Trophoblast cell (in vitro differentiated cells and primary cell): ENCODE measurements at regions not wholly inside any gene's neighbourhood (a gene's known extent, or its start where the extent isn't known, plus 50 kb on each side); places are given as distances from the start of the nearest gene placed in this dataset.

Source experiments
- DNase-seq, 2 donors: peaks; one replicate each; pipeline ENCODE4 v3.0.0-alpha.2; 2016
- H2AFZ ChIP-seq: 2 replicates; pipeline ENCODE4 v1.6.1; 2013; ENCODE audit warnings: low read length, moderate library complexity, mild to moderate bottlenecking; ENCODE audit not compliant: insufficient read depth, poor library complexity
- H2AK5ac ChIP-seq: 2 replicates; pipeline ENCODE4 v1.6.1; 2013; ENCODE audit warnings: mild to moderate bottlenecking, low read length
- H2BK120ac ChIP-seq: 2 replicates; pipeline ENCODE4 v1.6.1; 2013; ENCODE audit warnings: low read length, mild to moderate bottlenecking, moderate library complexity; ENCODE audit not compliant: insufficient read depth, poor library complexity
- H2BK12ac ChIP-seq: 2 replicates; pipeline ENCODE4 v1.6.1; 2013; ENCODE audit warnings: mild to moderate bottlenecking, low read length, moderate library complexity
- H2BK5ac ChIP-seq: 2 replicates; pipeline ENCODE4 v1.6.1; 2013; ENCODE audit warnings: low read length, low read depth, moderate library complexity, mild to moderate bottlenecking; ENCODE audit not compliant: poor library complexity
- H3K14ac ChIP-seq: 2 replicates; pipeline ENCODE4 v1.6.1; 2013; ENCODE audit warnings: mild to moderate bottlenecking, low read length
- H3K18ac ChIP-seq: 2 replicates; pipeline ENCODE4 v1.6.1; 2013; ENCODE audit warnings: mild to moderate bottlenecking, low read length
- H3K23ac ChIP-seq: 2 replicates; pipeline ENCODE4 v1.6.1; 2013; ENCODE audit warnings: low read length
- H3K27ac ChIP-seq: 2 replicates; pipeline ENCODE4 v1.5.1; 2013; ENCODE audit warnings: low read depth, mild to moderate bottlenecking, inconsistent platforms, low read length, moderate library complexity
- H3K27me3 ChIP-seq: 2 replicates; pipeline ENCODE4 v1.6.1; 2013; ENCODE audit warnings: inconsistent platforms, mild to moderate bottlenecking, low read length, moderate library complexity; ENCODE audit not compliant: insufficient read depth
- H3K36me3 ChIP-seq, 2 experiments: 1 replicate in 1 of 2; 2 replicates in 1 of 2; pipeline ENCODE4 v1.6.1; 2013; ENCODE audit warnings: low read length in 2 of 2, mild to moderate bottlenecking in 2 of 2, moderate library complexity in 1 of 2; ENCODE audit not compliant: insufficient read depth in 2 of 2, control insufficient read depth in 1 of 2
- H3K4ac ChIP-seq: 2 replicates; pipeline ENCODE4 v1.6.1; 2013; ENCODE audit warnings: low read depth, mild to moderate bottlenecking, low read length, moderate library complexity
- H3K4me1 ChIP-seq, 2 experiments: 1 replicate in 1 of 2; 2 replicates in 1 of 2; pipeline ENCODE4 v1.6.1; 2013; ENCODE audit warnings: low read length in 2 of 2, mild to moderate bottlenecking in 2 of 2, moderate library complexity in 1 of 2; ENCODE audit not compliant: insufficient read depth in 2 of 2, control insufficient read depth in 1 of 2
- H3K4me2 ChIP-seq: 2 replicates; pipeline ENCODE4 v1.6.1; 2013; ENCODE audit warnings: inconsistent platforms, mild to moderate bottlenecking, low read length, moderate library complexity
- H3K4me3 ChIP-seq: 2 replicates; pipeline ENCODE4 v1.5.1; 2013; ENCODE audit warnings: mild to moderate bottlenecking, low read depth, low read length, inconsistent platforms
- H3K79me1 ChIP-seq: one replicate; pipeline ENCODE4 v1.6.1; 2013; ENCODE audit warnings: low read length
- H3K79me2 ChIP-seq: 2 replicates; pipeline ENCODE4 v1.6.1; 2013; ENCODE audit warnings: low read length, mild to moderate bottlenecking; ENCODE audit not compliant: control insufficient read depth, insufficient read depth, poor library complexity
- H3K9ac ChIP-seq: 2 replicates; pipeline ENCODE4 v1.6.1; 2013; ENCODE audit warnings: mild to moderate bottlenecking, low read length
- H3K9me3 ChIP-seq: 2 replicates; pipeline ENCODE4 v1.6.1; 2013; ENCODE audit warnings: low read depth, mild to moderate bottlenecking, control low read depth, inconsistent platforms, low read length; ENCODE audit not compliant: insufficient read depth
- H4K12ac ChIP-seq: 2 replicates; pipeline ENCODE4 v1.6.1; 2013; ENCODE audit warnings: low read depth, mild to moderate bottlenecking, low read length, moderate library complexity
- H4K8ac ChIP-seq: 2 replicates; pipeline ENCODE4 v1.6.1; 2013; ENCODE audit warnings: low read depth, mild to moderate bottlenecking, low read length, moderate library complexity
- H4K91ac ChIP-seq: one replicate; pipeline ENCODE4 v1.6.1; 2013; ENCODE audit warnings: low read depth, mild to moderate bottlenecking, low read length, moderate library complexity
- WGBS: extraction: QIAGEN DNeasy Blood & Tissue Kit; methylation state at CpG from one replicate; pipeline ENCODE4 v1.1.7; 2013; ENCODE audit warnings: missing lambda C conversion rate; ENCODE audit not compliant: insufficient read length, insufficient coverage; ENCODE audit errors: extremely low coverage; 5-methylcytosine and 5-hydroxymethylcytosine counted together

DNA sequence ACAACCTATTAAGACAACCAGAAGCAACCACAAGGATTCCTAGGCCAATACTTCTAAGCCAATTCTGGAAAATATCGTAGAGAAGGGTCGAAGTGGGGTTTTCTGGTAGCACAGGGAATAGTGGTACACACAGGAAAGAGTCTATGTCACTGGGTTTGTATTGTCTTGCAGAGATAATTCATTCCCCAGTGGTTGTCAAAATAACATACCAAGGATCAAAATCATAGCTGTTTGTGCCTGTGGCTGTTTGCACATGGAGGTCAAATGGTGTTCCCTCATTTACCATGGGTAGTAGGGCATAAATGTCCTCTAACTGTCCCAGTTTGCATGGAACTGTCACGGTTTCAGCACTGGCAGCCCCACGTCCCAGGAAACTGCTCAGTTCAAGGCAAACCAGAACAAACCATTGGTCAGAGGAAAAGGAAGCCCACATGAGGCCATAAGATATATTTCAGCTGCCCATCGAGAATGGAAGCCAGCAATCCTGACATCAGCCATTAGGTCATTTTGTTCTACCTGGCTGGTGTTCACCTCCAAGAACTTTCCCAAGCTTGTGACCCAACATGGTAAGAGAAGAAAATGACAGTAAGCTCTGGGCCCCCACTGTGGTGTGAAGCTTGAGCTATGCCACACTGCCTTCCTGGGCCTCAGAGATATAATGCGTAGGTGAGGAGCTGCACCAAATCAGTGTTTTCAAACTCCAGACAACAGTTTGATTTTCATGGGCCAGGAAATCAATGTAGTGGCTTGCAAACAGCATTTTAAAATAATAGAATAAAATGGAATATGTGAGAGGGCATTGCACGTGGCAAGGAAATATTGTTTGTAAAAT is 53.9 kb upstream of the NFE2L3 start:
- Histone ChIP-seq H3K9me3 (no peaks in the 10 kb centered on the region), H3K4me2 (no peak overlapping the region), H4K8ac (no peak overlapping the region), H3K23ac (no peak overlapping the region), H4K91ac (peak overlapping the region; percentile 64), H3K79me1 (peaks cover 12% of the 10 kb centered on the region), H3K79me2 (peaks cover 2% of the 10 kb centered on the region), H2AFZ (no peak overlapping the region), H3K27ac (peak overlapping the region; percentile 18), H3K4ac (peak overlapping the region; percentile 9), H2BK12ac (no peak overlapping the region), H3K27me3 (no peaks in the 10 kb centered on the region), H3K4me3 (no peak overlapping the region), H3K36me3 (no peaks in the 10 kb centered on the region), H4K12ac (no peak overlapping the region), H3K4me1 (peaks cover 2 to 4% of the 10 kb centered on the region in 2 experiments), H3K9ac (no peak overlapping the region), H2BK5ac (peak overlapping the region; percentile 23), H3K18ac (peak overlapping the region; percentile 50), H2AK5ac (peak overlapping the region; percentile 19), H2BK120ac (peak overlapping the region; percentile 46), H3K14ac (peak overlapping the region; percentile 4)
- no CpG with 5 or more reads among the region's 7 CpGs for WGBS
- DNase-seq: peak in 1 of 2 donors; percentile 60

DNA sequence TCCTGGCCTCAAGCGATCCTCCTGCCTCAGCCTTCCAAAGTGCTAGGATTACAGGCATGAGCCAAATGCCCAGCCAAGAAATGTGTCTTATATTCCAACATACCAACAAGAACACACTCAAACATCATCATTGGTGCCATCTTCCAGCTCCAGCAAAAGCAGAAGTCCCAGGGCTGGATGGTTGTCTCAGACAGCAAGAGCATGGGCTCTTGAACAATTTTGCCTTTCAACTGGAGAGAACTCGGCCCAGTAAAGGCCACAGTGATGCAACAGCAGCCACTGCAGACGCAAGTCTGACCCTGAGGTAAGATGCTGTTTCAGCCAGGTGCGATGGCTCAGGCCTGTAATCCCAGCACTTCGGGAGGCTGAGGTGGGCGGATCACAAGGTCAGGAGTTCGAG is 52.8 kb upstream of the NFE2L3 start:
- Histone ChIP-seq H4K12ac (no peak overlapping the region), H3K4me2 (no peak overlapping the region), H3K36me3 (no peaks in the 10 kb centered on the region), H2BK12ac (no peak overlapping the region), H4K91ac (peak overlapping the region; percentile 48), H2BK120ac (no peak overlapping the region), H3K4ac (no peak overlapping the region), H2BK5ac (no peak overlapping the region), H4K8ac (no peak overlapping the region), H3K4me1 (peaks cover 2 to 4% of the 10 kb centered on the region in 2 experiments), H3K18ac (no peak overlapping the region), H2AFZ (no peak overlapping the region), H3K79me2 (peaks cover 2% of the 10 kb centered on the region), H3K9ac (no peak overlapping the region), H2AK5ac (no peak overlapping the region), H3K23ac (no peak overlapping the region), H3K27me3 (no peaks in the 10 kb centered on the region), H3K14ac (no peak overlapping the region), H3K27ac (no peak overlapping the region), H3K4me3 (no peak overlapping the region), H3K79me1 (peaks cover 10% of the 10 kb centered on the region), H3K9me3 (no peaks in the 10 kb centered on the region)
- WGBS: no CpG with 5 or more reads among the region's 7 CpGs
- DNase-seq: no peak

DNA sequence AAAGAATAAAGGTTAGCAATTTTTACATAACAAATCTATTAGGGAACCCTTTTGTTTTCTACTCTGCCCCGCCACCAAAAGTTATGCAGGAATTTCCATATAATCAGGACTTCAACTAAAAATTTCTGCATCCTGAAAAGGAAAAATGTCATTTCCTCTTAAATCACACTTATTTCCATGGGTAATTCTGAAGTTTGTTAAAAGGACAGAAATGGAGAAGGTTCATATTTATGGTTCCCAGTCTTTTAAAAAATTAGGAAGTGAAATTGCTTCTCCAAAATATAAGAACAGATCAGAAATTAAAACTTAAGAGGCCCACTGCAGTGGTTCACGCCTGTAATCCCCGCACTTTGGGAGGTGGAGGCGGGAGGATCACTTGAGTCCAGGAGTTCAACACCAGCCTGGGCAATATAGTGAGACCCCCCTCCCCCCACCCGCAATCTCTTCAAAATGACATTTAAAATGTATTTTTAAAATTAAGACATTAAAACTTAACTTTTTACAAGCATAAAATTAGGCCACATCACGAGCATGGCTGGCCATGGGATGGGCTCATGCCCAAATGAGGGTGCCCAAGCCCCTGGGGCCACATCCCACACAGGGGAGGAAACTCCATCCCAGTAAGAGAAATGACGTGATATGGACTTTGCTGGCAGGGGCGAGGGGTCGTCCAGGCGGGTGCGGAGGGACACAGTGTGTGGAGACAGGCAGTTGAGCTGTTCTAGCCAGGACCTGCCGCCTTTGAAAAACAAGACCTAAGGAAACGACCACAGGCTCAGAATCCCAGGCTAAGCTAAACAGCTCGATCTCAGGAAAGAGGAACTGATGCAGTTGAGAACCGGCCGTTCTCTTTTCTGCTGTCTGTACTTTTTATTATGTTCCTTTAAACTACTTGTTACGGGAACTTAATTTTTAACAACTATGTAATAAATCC is 51.3 kb upstream of the NFE2L3 start:
- Histone ChIP-seq H3K4me2 (no peak overlapping the region), H3K4me3 (no peak overlapping the region), H3K9ac (no peak overlapping the region), H2AFZ (no peak overlapping the region), H2BK120ac (peak overlapping the region; percentile 5), H2AK5ac (no peak overlapping the region), H3K18ac (no peak overlapping the region), H3K4me1 (peaks cover 2 to 4% of the 10 kb centered on the region in 2 experiments), H3K23ac (no peak overlapping the region), H3K27me3 (no peaks in the 10 kb centered on the region), H2BK5ac (peak overlapping the region; percentile 36), H3K14ac (no peak overlapping the region), H3K9me3 (peaks cover 1% of the 10 kb centered on the region), H2BK12ac (no peak overlapping the region), H4K8ac (peak overlapping the region; percentile 66), H3K4ac (no peak overlapping the region), H3K27ac (no peak overlapping the region), H4K91ac (peak overlapping the region; percentile 30), H3K36me3 (no peaks in the 10 kb centered on the region), H3K79me2 (peaks cover 2% of the 10 kb centered on the region), H4K12ac (no peak overlapping the region), H3K79me1 (peaks cover 8% of the 10 kb centered on the region)
- no CpG with 5 or more reads among the region's 17 CpGs for WGBS
- DNase-seq: no peak

DNA sequence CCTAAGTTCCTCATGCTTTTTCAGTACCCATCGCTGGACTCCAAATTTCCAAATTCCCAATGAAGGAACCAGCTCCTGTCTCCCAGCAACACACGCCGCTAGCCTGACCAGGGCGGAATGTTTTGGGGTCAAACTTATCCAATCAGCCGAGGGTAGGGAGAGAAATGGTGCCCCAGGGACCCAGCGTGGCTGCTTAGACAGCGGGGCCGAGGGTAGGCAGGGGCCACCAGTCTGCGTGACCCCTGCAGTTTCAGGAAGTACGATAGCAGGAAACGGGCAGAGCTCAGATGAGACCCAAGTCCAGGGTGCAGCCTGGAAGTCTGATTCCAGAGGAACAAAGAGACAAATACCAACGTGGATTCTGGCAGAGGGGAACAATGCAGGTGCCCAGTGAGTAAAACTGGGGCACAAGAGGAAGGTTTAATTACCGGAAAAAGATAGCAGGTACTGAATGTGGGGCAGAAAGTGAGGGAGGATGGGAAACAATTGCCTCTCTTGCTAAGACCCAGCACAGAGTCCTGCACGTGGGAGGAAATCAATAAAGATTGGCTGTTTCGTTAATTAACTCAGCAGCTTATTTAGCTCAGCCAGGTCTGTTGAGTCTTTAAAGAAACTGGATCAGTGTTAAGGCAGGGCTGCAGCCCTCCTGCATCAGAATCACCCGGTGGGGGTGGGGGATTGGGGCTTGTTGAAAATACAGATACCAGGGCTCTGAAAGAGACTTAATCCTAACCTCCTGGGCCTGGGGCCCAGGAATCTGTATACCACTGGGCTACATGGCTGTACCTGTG is 50.4 kb upstream of the NFE2L3 start:
- peaks cover 1% of the 10 kb centered on the region for H3K9me3 ChIP-seq
- H3K18ac ChIP-seq: peak overlapping the region; percentile 62
- H3K79me2 ChIP-seq: peaks cover 2% of the 10 kb centered on the region
- H3K27me3 ChIP-seq: no peaks in the 10 kb centered on the region
- H3K36me3 ChIP-seq: no peaks in the 10 kb centered on the region
- H2BK12ac ChIP-seq: peak overlapping the region; percentile 92
- H2BK120ac ChIP-seq: peak overlapping the region; percentile 55
- H3K4me1 ChIP-seq: peaks cover 2 to 4% of the 10 kb centered on the region in 2 experiments
- H3K27ac ChIP-seq: peak overlapping the region; percentile 16
- H2BK5ac ChIP-seq: peak overlapping the region; percentile 53
- no peak overlapping the region for H3K23ac ChIP-seq
- no CpG with 5 or more reads among the region's 16 CpGs for WGBS
- H4K8ac ChIP-seq: peak overlapping the region; percentile 67
- no peak overlapping the region for H3K4me2 ChIP-seq
- peak overlapping the region; percentile 80 for H3K14ac ChIP-seq
- no peak overlapping the region for H3K9ac ChIP-seq
- H3K4me3 ChIP-seq: no peak overlapping the region
- H4K12ac ChIP-seq: no peak overlapping the region
- H2AK5ac ChIP-seq: peak overlapping the region; percentile 91
- H3K79me1 ChIP-seq: peaks cover 8% of the 10 kb centered on the region
- peak overlapping the region; percentile 74 for H2AFZ ChIP-seq
- no peak for DNase-seq
- peak overlapping the region; percentile 89 for H4K91ac ChIP-seq
- no peak overlapping the region for H3K4ac ChIP-seq
